Prostate gland (tissue), 2 donors: ENCODE measurements at regions not wholly inside any gene's neighbourhood (a gene's known extent, or its start where the extent isn't known, plus 50 kb on each side); places are given as distances from the start of the nearest gene placed in this dataset.
"Not testable (repeated sequence)": the region's sequence is repeated elsewhere in the genome, so short reads cannot be mapped to it uniquely, and the experiment has no call there.

Experiments used
- DNase-seq: peaks from one replicate; pipeline ENCODE4 v3.0.0-alpha.2; 2019; ENCODE audit warnings: low spot score
- H3K27ac ChIP-seq, 2 donors: fragments of 200-600 bp; sonication (generic); 2 replicates each; pipeline ENCODE4 v1.5.1; 2017 to 2019
- H3K27me3 ChIP-seq: fragments of 200-600 bp; sonication (generic); replicated peaks from 2 replicates; pipeline ENCODE4 v1.5.1; 2019; ENCODE audit not compliant: insufficient read depth
- H3K36me3 ChIP-seq, 2 donors: fragments of 200-600 bp; sonication (generic); 1 replicate in 1 of 2; 2 replicates in 1 of 2; pipeline versions ENCODE4 v1.5.1 to v1.8.1; 2017 to 2019
- H3K4me1 ChIP-seq: fragments of 200-600 bp; sonication (generic); replicated peaks from 2 replicates; pipeline ENCODE4 v1.5.1; 2019
- H3K4me3 ChIP-seq, 2 donors: fragments of 200-600 bp; sonication (generic); 2 replicates each; pipeline ENCODE4 v1.5.1; 2017 to 2019
- H3K9me3 ChIP-seq: fragments of 200-600 bp; sonication (generic); 2 replicates; pipeline ENCODE4 v1.5.1; 2017
- CTCF ChIP-seq, 4 experiments: fragments of 200-600 bp in 2 of 4; fragments of 450-650 bp in 2 of 4; sonication (generic) in 2 of 4; IDR thresholded peaks; 1 replicate in 3 of 4; 2 replicates in 1 of 4; pipeline ENCODE4 v1.5.1; 2016 to 2019; ENCODE audit warnings: antibody characterized with exemption in 4 of 4, mild to moderate bottlenecking in 2 of 4, moderate library complexity in 2 of 4
- POLR2A ChIP-seq: fragments of 450-650 bp; IDR thresholded peaks from one replicate; pipeline ENCODE4 v1.6.1; 2016; ENCODE audit warnings: antibody characterized with exemption, mild to moderate bottlenecking
- POLR2AphosphoS5 ChIP-seq: sonication (generic); formaldehyde crosslinking; IDR thresholded peaks from one replicate; pipeline ENCODE4 v1.6.1; 2017; ENCODE audit warnings: antibody characterized with exemption
- WGBS: methylation state at CpG from one replicate; pipeline ENCODE4 v1.1.5; 2018; 5-methylcytosine and 5-hydroxymethylcytosine counted together
- intact Hi-C: fragments of 100-400 bp; cut with DNase I; formaldehyde crosslinking; loops from one replicate; pipeline ENCODE4 v1.14.2; 2022

GRCh38 chr1:195697130-195697529, 911.1 kb downstream of the KCNT2 start:
- H3K4me1 ChIP-seq: no peaks in the 10 kb centered on the region
- H3K27ac ChIP-seq: no peak overlapping the region
- TF ChIP-seq CTCF (IDR thresholded peaks at IDR 0.05) (no peak), POLR2AphosphoS5 (no peak), POLR2A (no peak)
- DNase-seq: no peak
- whole genome bisulfite sequencing: 96% methylated on average over 2 of the region's 2 CpGs
- intact Hi-C loops: no loop called here
- H3K9me3 ChIP-seq: no peaks in the 10 kb centered on the region
- no peak overlapping the region for H3K4me3 ChIP-seq
- no peaks in the 10 kb centered on the region for H3K27me3 ChIP-seq
- H3K36me3 ChIP-seq: no peaks in the 10 kb centered on the region

- H3K27ac ChIP-seq: no peak overlapping the region
- no peaks in the 10 kb centered on the region for H3K4me1 ChIP-seq
- TF ChIP-seq POLR2A: no peak
- TF ChIP-seq POLR2AphosphoS5: no peak
- TF ChIP-seq CTCF (IDR thresholded peaks at IDR 0.05): no peak
These were observed 921.5 kb downstream of the KCNT2 start for GRCh38 chr1:195686764-195687163.

DNA sequence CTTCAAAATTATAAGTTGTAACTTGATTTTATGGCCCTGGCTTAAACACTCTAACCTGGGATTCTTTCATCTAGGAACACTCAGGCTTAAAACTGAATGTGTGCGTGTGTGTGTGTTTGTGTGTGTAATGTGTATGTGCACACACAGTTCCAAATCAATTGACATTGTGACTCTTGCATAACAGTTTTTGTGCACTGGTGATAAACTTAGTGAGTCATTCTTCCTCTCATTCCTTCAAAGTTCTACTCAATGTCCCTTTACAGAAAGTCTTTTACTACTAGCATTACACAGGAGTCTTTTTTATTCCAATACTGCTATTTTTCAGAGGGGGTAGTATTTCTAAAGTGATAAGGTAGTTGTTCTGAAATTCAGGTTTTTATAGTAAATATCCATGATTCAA, 943.6 kb downstream of the KCNT2 start:
- DNase-seq: no peak
- whole genome bisulfite sequencing: 67% methylated on average over 1 of the region's 1 CpG
- intact Hi-C loops: no loop called here
- Histone ChIP-seq H3K36me3 (no peaks in the 10 kb centered on the region), H3K27me3 (no peaks in the 10 kb centered on the region), H3K4me3 (no peak overlapping the region), H3K4me1 (no peaks in the 10 kb centered on the region), H3K27ac (no peak overlapping the region), H3K9me3 (no peaks in the 10 kb centered on the region)
- no peak for TF ChIP-seq POLR2A
- no peak for TF ChIP-seq POLR2AphosphoS5
- TF ChIP-seq CTCF (IDR thresholded peaks at IDR 0.05): no peak

More at GRCh38 chr1:195686764-195687163, 921.5 kb downstream of the KCNT2 start:
- WGBS: 42% methylated on average over 3 of the region's 3 CpGs
- intact Hi-C loops: no loop called here
- no peaks in the 10 kb centered on the region for H3K27me3 ChIP-seq
- no peaks in the 10 kb centered on the region for H3K36me3 ChIP-seq
- no peak for DNase-seq
- H3K9me3 ChIP-seq: no peaks in the 10 kb centered on the region
- H3K4me3 ChIP-seq: no peak overlapping the region

- no peak for DNase-seq
- no peak overlapping the region for H3K27ac ChIP-seq
- H3K9me3 ChIP-seq: no peaks in the 10 kb centered on the region
- TF ChIP-seq CTCF (IDR thresholded peaks at IDR 0.05) (no peak), POLR2AphosphoS5 (no peak), POLR2A (no peak)
- no peak overlapping the region for H3K4me3 ChIP-seq
- intact Hi-C loops: no loop called here
- H3K36me3 ChIP-seq: no peaks in the 10 kb centered on the region
- WGBS: 77% methylated on average over 4 of the region's 4 CpGs
- no peaks in the 10 kb centered on the region for H3K4me1 ChIP-seq
- H3K27me3 ChIP-seq: no peaks in the 10 kb centered on the region
These were observed 944.5 kb downstream of the KCNT2 start for GRCh38 chr1:195663549-195664280.

GRCh38 chr1:195656780-195657179, 951.5 kb downstream of the KCNT2 start:
- Histone ChIP-seq H3K4me1 (no peaks in the 10 kb centered on the region), H3K4me3 (no peak overlapping the region), H3K27me3 (no peaks in the 10 kb centered on the region), H3K27ac (no peak overlapping the region), H3K9me3 (no peaks in the 10 kb centered on the region), H3K36me3 (no peaks in the 10 kb centered on the region)
- 62% methylated on average over 1 of the region's 1 CpG for WGBS
- intact Hi-C loops: no loop called here
- no peak for DNase-seq
- no peak for TF ChIP-seq POLR2A
- TF ChIP-seq POLR2AphosphoS5: no peak
- TF ChIP-seq CTCF (IDR thresholded peaks at IDR 0.05): no peak

DNA sequence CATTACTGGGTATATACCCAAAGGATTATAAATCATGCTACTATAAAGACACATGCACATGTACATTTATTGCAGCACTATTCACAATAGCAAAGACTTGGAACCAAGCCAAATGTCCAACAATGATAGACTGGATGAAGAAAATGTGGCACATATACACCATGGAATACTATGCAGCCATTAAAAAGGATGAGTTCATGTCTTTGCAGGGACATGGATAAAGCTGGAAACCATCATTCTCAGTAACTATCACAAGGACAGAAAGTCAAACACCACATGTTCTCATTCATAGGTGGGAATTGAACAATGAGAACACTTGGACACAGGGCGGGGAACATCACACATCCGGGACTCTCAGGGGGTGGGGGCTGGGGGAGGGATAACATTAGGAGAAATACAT, 959.4 kb downstream of the KCNT2 start:
- H3K9me3 ChIP-seq, H3K36me3 ChIP-seq, DNase-seq, H3K4me1 ChIP-seq, H3K27ac ChIP-seq, H3K4me3 ChIP-seq, intact Hi-C loops, H3K27me3 ChIP-seq: not testable (repeated sequence)
- WGBS: 93% methylated on average over 2 of the region's 2 CpGs
